ENCODE measurements at regions not wholly inside any gene's neighbourhood (a gene's known extent, or its start where the extent isn't known, plus 50 kb on each side); places are given as distances from the start of the nearest gene placed in this dataset.

DNA sequence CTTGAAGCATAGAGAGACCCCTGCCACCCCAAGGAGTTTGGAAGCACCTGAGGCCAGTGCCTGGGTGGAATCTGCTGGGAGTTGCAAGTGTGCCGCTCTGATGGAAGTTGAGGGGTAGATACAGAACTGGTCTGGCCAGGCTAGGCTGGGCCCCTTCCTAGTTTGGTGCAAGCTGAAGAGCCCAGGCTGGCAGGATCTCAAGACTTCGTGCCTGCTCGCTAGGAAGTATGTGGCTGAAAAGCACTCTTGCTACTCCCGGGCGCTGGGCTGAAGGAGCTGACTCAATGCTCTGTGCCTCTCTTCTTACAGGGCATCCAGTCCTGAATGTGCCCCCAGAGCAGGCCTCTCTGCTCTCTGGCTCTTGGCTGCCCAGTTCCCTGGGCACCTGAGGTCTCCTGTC, 51.7 kb upstream of the PJA1 start:
- TF ChIP-seq EZH2 (IDR thresholded peaks at IDR 0.05; ENCODE audit: low read depth) = no peak
- TF ChIP-seq, protein P1, sequence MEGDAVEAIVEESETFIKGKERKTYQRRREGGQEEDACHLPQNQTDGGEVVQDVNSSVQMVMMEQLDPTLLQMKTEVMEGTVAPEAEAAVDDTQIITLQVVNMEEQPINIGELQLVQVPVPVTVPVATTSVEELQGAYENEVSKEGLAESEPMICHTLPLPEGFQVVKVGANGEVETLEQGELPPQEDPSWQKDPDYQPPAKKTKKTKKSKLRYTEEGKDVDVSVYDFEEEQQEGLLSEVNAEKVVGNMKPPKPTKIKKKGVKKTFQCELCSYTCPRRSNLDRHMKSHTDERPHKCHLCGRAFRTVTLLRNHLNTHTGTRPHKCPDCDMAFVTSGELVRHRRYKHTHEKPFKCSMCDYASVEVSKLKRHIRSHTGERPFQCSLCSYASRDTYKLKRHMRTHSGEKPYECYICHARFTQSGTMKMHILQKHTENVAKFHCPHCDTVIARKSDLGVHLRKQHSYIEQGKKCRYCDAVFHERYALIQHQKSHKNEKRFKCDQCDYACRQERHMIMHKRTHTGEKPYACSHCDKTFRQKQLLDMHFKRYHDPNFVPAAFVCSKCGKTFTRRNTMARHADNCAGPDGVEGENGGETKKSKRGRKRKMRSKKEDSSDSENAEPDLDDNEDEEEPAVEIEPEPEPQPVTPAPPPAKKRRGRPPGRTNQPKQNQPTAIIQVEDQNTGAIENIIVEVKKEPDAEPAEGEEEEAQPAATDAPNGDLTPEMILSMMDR (conservative IDR thresholded peaks at IDR 0.05) = no peak

All from PC-9 (cell line).